Brain microvascular endothelial cell (primary cell): ENCODE measurements at regions not wholly inside any gene's neighbourhood (a gene's known extent, or its start where the extent isn't known, plus 50 kb on each side); places are given as distances from the start of the nearest gene placed in this dataset.

ENCODE experiments used
- DNase-seq: peaks from one replicate; pipeline ENCODE4 v3.0.0-alpha.2; 2020
- H3K27ac ChIP-seq: fragments of 250-450 bp; sonication (Bioruptor Pico); 2 replicates; pipeline ENCODE4 v1.5.1; 2020; ENCODE audit warnings: mild to moderate bottlenecking, moderate library complexity
- H3K27me3 ChIP-seq: fragments of 250-450 bp; sonication (Bioruptor Pico); replicated peaks from 2 replicates; pipeline ENCODE4 v1.5.1; 2020; ENCODE audit warnings: mild to moderate bottlenecking
- H3K36me3 ChIP-seq: fragments of 250-450 bp; sonication (Bioruptor Pico); replicated peaks from 2 replicates; pipeline ENCODE4 v1.5.1; 2020; ENCODE audit warnings: mild to moderate bottlenecking
- H3K4me3 ChIP-seq: 2 replicates; pipeline ENCODE4 v1.5.1; 2011; ENCODE audit warnings: low read depth, mild to moderate bottlenecking, control low read depth, low read length, moderate library complexity
- CTCF ChIP-seq: IDR thresholded peaks from 2 replicates; pipeline ENCODE4 v1.5.1; 2011; ENCODE audit warnings: low read depth, mild to moderate bottlenecking, moderate library complexity, low read length, control low read depth, inconsistent platforms; ENCODE audit errors: missing control alignments
- in situ Hi-C: cut with HindIII; loops from 2 replicates; pipeline ENCODE4 v1.10.0; 2017; ENCODE audit warnings: low sequenced_read_pairs, low pct_ligation_motif_present

- H3K27ac ChIP-seq: no peak overlapping the region
- H3K27me3 ChIP-seq: peaks cover 11% of the 10 kb centered on the region
- TF ChIP-seq CTCF: no peak
- no peak for DNase-seq
- H3K36me3 ChIP-seq: no peaks in the 10 kb centered on the region
- H3K4me3 ChIP-seq: no peak overlapping the region
- in situ Hi-C loops: no loop called here
Observed at GRCh38 chr5:154577416-154577815, 99.4 kb upstream of the HAND1 start.

GRCh38 chr5:154576429-154576806 is 98.4 kb upstream of the HAND1 start:
- Histone ChIP-seq H3K36me3 (no peaks in the 10 kb centered on the region), H3K27ac (no peak overlapping the region), H3K27me3 (peaks cover 11% of the 10 kb centered on the region), H3K4me3 (no peak overlapping the region)
- no peak for DNase-seq
- no peak for TF ChIP-seq CTCF
- in situ Hi-C loops: no loop called here

GRCh38 chr5:154575546-154576428 is 97.8 kb upstream of the HAND1 start:
- TF ChIP-seq CTCF: peak; percentile 28
- in situ Hi-C loops: no loop called here
- H3K27me3 ChIP-seq: peaks cover 14% of the 10 kb centered on the region

GRCh38 chr5:154573011-154573410 is 95.0 kb upstream of the HAND1 start:
- in situ Hi-C loops: no loop called here
- DNase-seq: no peak
- Histone ChIP-seq H3K27ac (no peak overlapping the region), H3K27me3 (peaks cover 16% of the 10 kb centered on the region), H3K4me3 (no peak overlapping the region), H3K36me3 (no peaks in the 10 kb centered on the region)
- no peak for TF ChIP-seq CTCF

More at GRCh38 chr5:154575546-154576428, 97.8 kb upstream of the HAND1 start:
- DNase-seq: no peak
- Histone ChIP-seq H3K36me3 (no peaks in the 10 kb centered on the region), H3K27ac (no peak overlapping the region), H3K4me3 (no peak overlapping the region)

GRCh38 chr5:154571325-154572035 is 93.5 kb upstream of the HAND1 start:
- Histone ChIP-seq H3K27ac (no peak overlapping the region), H3K36me3 (no peaks in the 10 kb centered on the region), H3K27me3 (peaks cover 15% of the 10 kb centered on the region), H3K4me3 (no peak overlapping the region)
- TF ChIP-seq CTCF: no peak
- in situ Hi-C loops: no loop called here
- DNase-seq: no peak
